H1 (cell line): ENCODE measurements at regions not wholly inside any gene's neighbourhood (a gene's known extent, or its start where the extent isn't known, plus 50 kb on each side); places are given as distances from the start of the nearest gene placed in this dataset.

Experiments used
- BRCA1 ChIP-seq: IDR thresholded peaks from 2 replicates; pipeline ENCODE4 v1.6.1; 2012; ENCODE audit warnings: low read depth, low read length, improper control_type of control experiment
- CEBPB ChIP-seq: IDR thresholded peaks from 2 replicates; pipeline ENCODE4 v1.6.1; 2012; ENCODE audit warnings: low read depth, low read length
- CHD2 ChIP-seq: IDR thresholded peaks from 2 replicates; pipeline ENCODE4 v1.6.1; 2012; ENCODE audit warnings: low read length, improper control_type of control experiment
- EZH2 ChIP-seq: fragments of 200-600 bp; sonication (generic); IDR thresholded peaks from 2 replicates; pipeline ENCODE4 v1.7.1; 2012; ENCODE audit warnings: low read depth, mild to moderate bottlenecking, moderate library complexity, low read length, inconsistent platforms; ENCODE audit not compliant: severe bottlenecking
- GABPA ChIP-seq: IDR thresholded peaks from 2 replicates; pipeline ENCODE4 v1.6.1; 2011; ENCODE audit warnings: mild to moderate bottlenecking, low read length, moderate library complexity, borderline replicate concordance; ENCODE audit not compliant: insufficient read depth
- PHF8 ChIP-seq: fragments of 200-600 bp; sonication (generic); conservative IDR thresholded peaks from 2 replicates; pipeline ENCODE4 v1.7.1; 2012; ENCODE audit warnings: low read depth, mild to moderate bottlenecking, inconsistent platforms, low read length, moderate library complexity
- POLR2AphosphoS5 ChIP-seq: IDR thresholded peaks from 2 replicates; pipeline ENCODE4 v1.6.1; 2011; ENCODE audit warnings: low read depth, low read length
- RAD21 ChIP-seq, 2 experiments: IDR thresholded peaks in 1 of 2; conservative IDR thresholded peaks in 1 of 2; 2 replicates each; pipeline ENCODE4 v1.6.1; 2011; ENCODE audit warnings: low read depth in 2 of 2, low read length in 2 of 2, improper control_type of control experiment in 1 of 2, inconsistent platforms in 1 of 2, mild to moderate bottlenecking in 1 of 2, moderate library complexity in 1 of 2
- RFX5 ChIP-seq: IDR thresholded peaks from 2 replicates; pipeline ENCODE4 v1.6.1; 2011; ENCODE audit warnings: low read depth, low read length, improper control_type of control experiment, borderline replicate concordance
- SP1 ChIP-seq: IDR thresholded peaks from 2 replicates; pipeline ENCODE4 v1.6.1; 2011; ENCODE audit warnings: low read depth, low read length
- TAF1 ChIP-seq: IDR thresholded peaks from 2 replicates; pipeline ENCODE4 v1.6.1; 2011; ENCODE audit warnings: mild to moderate bottlenecking, low read depth, low read length
- TEAD4 ChIP-seq: IDR thresholded peaks from 2 replicates; pipeline ENCODE4 v1.6.1; 2012; ENCODE audit warnings: low read depth, low read length, inconsistent platforms, mixed read lengths
- TF ChIP-seq, protein P1 (sequence below), 3 experiments: IDR thresholded peaks; 1 replicate in 2 of 3; 2 replicates in 1 of 3; pipeline versions ENCODE4 v1.5.1 to v1.6.1; 2011; ENCODE audit warnings: low read length in 3 of 3, mild to moderate bottlenecking in 3 of 3, inconsistent platforms in 2 of 3, low read depth in 1 of 3, moderate library complexity in 1 of 3; ENCODE audit not compliant: insufficient read depth in 1 of 3; ENCODE audit errors: control extremely low read depth in 1 of 3

DNA sequence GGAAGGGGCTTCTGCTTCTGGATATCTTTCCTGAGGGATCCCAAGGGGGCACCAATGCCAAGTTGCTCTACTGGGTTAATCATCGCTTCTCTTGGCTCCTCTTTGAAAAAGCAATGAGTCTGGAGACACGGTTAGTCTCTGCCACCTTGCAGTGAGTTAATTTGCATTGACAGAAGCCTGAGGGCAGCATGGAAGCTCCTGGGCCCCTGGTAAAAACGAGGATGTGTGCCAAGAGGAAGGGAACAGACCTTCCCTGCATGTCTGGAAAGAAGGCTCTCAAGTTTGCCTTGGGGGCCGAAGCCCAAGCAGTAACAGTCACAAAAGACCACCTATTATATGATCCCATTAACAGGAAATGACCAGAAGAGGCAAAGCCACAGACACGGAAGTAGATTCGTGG lies 86.7 kb downstream of the IRX5 start:
- TF ChIP-seq, protein P1, sequence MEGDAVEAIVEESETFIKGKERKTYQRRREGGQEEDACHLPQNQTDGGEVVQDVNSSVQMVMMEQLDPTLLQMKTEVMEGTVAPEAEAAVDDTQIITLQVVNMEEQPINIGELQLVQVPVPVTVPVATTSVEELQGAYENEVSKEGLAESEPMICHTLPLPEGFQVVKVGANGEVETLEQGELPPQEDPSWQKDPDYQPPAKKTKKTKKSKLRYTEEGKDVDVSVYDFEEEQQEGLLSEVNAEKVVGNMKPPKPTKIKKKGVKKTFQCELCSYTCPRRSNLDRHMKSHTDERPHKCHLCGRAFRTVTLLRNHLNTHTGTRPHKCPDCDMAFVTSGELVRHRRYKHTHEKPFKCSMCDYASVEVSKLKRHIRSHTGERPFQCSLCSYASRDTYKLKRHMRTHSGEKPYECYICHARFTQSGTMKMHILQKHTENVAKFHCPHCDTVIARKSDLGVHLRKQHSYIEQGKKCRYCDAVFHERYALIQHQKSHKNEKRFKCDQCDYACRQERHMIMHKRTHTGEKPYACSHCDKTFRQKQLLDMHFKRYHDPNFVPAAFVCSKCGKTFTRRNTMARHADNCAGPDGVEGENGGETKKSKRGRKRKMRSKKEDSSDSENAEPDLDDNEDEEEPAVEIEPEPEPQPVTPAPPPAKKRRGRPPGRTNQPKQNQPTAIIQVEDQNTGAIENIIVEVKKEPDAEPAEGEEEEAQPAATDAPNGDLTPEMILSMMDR (IDR thresholded peaks at IDR 0.05; ENCODE audit: control extremely low read depth in 1 of 3, insufficient read depth in 1 of 3, low read depth in 1 of 3, low read length in 3 of 3) = no peak
- no peak for TF ChIP-seq PHF8
- TF ChIP-seq RAD21 (IDR thresholded peaks at IDR 0.05 in 1 of 2, conservative IDR thresholded peaks at IDR 0.05 in 1 of 2; ENCODE audit: low read depth in 2 of 2, low read length in 2 of 2) = no peak
- no peak for TF ChIP-seq EZH2
- no peak for TF ChIP-seq TAF1
- TF ChIP-seq CEBPB = no peak
- no peak for TF ChIP-seq CHD2
- TF ChIP-seq SP1 = no peak
- no peak for TF ChIP-seq RFX5
- no peak for TF ChIP-seq TEAD4
- TF ChIP-seq BRCA1 = no peak
- TF ChIP-seq GABPA = no peak
- TF ChIP-seq POLR2AphosphoS5 = no peak
